Ishikawa (cell line): ENCODE measurements at regions not wholly inside any gene's neighbourhood (a gene's known extent, or its start where the extent isn't known, plus 50 kb on each side); places are given as distances from the start of the nearest gene placed in this dataset.

Experiments used
- CEBPB ChIP-seq: IDR thresholded peaks from 2 replicates; pipeline ENCODE4 v1.6.1; 2012
- CREB1 ChIP-seq: IDR thresholded peaks from 2 replicates; pipeline ENCODE4 v1.6.1; 2012; ENCODE audit warnings: low read depth
- EGR1 ChIP-seq: IDR thresholded peaks from 2 replicates; pipeline ENCODE4 v1.6.1; 2012
- EP300 ChIP-seq: IDR thresholded peaks from 2 replicates; pipeline ENCODE4 v1.6.1; 2012; ENCODE audit warnings: borderline replicate concordance
- FOXM1 ChIP-seq: IDR thresholded peaks from 2 replicates; pipeline ENCODE4 v1.6.1; 2012; ENCODE audit warnings: low read depth, borderline replicate concordance
- NFIC ChIP-seq: IDR thresholded peaks from 2 replicates; pipeline ENCODE4 v1.6.1; 2012
- RAD21 ChIP-seq: IDR thresholded peaks from 2 replicates; pipeline ENCODE4 v1.6.1; 2012; ENCODE audit warnings: low read depth
- TAF1 ChIP-seq: IDR thresholded peaks from 2 replicates; pipeline ENCODE4 v1.6.1; 2012; ENCODE audit warnings: low read depth, mild to moderate bottlenecking
- TCF12 ChIP-seq: IDR thresholded peaks from 2 replicates; pipeline ENCODE4 v1.6.1; 2012; ENCODE audit warnings: low read depth
- TEAD4 ChIP-seq: IDR thresholded peaks from 2 replicates; pipeline ENCODE4 v1.6.1; 2012
- YY1 ChIP-seq: IDR thresholded peaks from 2 replicates; pipeline ENCODE4 v1.6.1; 2012; ENCODE audit warnings: low read depth
- ZBTB7A ChIP-seq: IDR thresholded peaks from 2 replicates; pipeline ENCODE4 v1.6.1; 2012; ENCODE audit warnings: low read depth
- TF ChIP-seq, protein P1 (sequence below): IDR thresholded peaks from 2 replicates; pipeline ENCODE4 v1.6.1; 2012
- TF ChIP-seq, protein P2 (sequence below): IDR thresholded peaks from 2 replicates; pipeline ENCODE4 v1.6.1; 2012; ENCODE audit warnings: low read depth, mild to moderate bottlenecking
- TF ChIP-seq, protein P3 (sequence below): IDR thresholded peaks from 2 replicates; pipeline ENCODE4 v1.6.1; 2012

DNA sequence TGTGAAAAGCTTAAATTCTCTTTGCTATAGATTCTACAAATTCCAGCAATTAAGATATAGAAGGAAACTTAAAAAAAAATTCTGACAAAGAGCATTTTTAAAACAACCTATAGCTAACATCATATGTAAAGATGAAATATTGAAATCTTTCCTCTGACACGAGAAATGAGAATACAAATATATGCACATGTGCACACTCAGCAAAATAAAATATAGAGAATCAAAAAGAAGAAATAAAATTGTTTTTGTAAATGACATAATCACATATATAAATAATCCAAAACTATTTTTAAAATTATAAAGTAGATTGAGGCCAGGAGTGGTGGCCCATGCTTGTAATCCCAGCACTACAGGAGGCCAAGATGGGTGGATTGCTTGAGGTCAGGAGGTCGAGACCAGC is 265.1 kb downstream of the IRX2 start:
- TF ChIP-seq EGR1: no peak
- TF ChIP-seq, protein P1, sequence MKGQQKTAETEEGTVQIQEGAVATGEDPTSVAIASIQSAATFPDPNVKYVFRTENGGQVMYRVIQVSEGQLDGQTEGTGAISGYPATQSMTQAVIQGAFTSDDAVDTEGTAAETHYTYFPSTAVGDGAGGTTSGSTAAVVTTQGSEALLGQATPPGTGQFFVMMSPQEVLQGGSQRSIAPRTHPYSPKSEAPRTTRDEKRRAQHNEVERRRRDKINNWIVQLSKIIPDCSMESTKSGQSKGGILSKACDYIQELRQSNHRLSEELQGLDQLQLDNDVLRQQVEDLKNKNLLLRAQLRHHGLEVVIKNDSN: no peak
- TF ChIP-seq NFIC: no peak
- TF ChIP-seq TCF12: no peak
- TF ChIP-seq, protein P2, sequence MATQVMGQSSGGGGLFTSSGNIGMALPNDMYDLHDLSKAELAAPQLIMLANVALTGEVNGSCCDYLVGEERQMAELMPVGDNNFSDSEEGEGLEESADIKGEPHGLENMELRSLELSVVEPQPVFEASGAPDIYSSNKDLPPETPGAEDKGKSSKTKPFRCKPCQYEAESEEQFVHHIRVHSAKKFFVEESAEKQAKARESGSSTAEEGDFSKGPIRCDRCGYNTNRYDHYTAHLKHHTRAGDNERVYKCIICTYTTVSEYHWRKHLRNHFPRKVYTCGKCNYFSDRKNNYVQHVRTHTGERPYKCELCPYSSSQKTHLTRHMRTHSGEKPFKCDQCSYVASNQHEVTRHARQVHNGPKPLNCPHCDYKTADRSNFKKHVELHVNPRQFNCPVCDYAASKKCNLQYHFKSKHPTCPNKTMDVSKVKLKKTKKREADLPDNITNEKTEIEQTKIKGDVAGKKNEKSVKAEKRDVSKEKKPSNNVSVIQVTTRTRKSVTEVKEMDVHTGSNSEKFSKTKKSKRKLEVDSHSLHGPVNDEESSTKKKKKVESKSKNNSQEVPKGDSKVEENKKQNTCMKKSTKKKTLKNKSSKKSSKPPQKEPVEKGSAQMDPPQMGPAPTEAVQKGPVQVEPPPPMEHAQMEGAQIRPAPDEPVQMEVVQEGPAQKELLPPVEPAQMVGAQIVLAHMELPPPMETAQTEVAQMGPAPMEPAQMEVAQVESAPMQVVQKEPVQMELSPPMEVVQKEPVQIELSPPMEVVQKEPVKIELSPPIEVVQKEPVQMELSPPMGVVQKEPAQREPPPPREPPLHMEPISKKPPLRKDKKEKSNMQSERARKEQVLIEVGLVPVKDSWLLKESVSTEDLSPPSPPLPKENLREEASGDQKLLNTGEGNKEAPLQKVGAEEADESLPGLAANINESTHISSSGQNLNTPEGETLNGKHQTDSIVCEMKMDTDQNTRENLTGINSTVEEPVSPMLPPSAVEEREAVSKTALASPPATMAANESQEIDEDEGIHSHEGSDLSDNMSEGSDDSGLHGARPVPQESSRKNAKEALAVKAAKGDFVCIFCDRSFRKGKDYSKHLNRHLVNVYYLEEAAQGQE: no peak
- no peak for TF ChIP-seq YY1
- TF ChIP-seq TAF1: no peak
- TF ChIP-seq, protein P3, sequence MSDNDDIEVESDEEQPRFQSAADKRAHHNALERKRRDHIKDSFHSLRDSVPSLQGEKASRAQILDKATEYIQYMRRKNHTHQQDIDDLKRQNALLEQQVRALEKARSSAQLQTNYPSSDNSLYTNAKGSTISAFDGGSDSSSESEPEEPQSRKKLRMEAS: no peak
- no peak for TF ChIP-seq FOXM1
- no peak for TF ChIP-seq TEAD4
- TF ChIP-seq ZBTB7A: no peak
- TF ChIP-seq RAD21: no peak
- no peak for TF ChIP-seq CREB1
- no peak for TF ChIP-seq CEBPB
- no peak for TF ChIP-seq EP300

DNA sequence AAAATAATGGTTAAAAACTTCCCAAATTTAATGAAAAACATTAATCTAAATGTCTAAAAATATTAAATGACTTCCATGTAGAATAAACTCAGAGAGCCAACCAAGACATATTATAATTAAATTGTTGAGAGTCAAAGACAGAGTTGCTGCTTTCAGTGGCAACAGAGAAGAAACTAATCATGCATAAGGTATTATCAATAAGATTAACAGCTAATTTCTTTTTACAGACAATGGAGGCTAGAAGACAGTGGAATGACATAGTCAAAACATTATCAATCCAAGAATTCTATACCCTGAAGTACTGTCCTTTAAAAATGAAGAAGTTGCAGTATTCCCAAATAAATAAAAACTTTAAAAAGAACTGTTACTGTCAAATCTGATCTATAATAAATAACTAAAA is 268.7 kb downstream of the IRX2 start:
- TF ChIP-seq NFIC (no peak), CEBPB (no peak), FOXM1 (no peak), YY1 (no peak), ZBTB7A (no peak)
- TF ChIP-seq, protein P3: no peak

DNA sequence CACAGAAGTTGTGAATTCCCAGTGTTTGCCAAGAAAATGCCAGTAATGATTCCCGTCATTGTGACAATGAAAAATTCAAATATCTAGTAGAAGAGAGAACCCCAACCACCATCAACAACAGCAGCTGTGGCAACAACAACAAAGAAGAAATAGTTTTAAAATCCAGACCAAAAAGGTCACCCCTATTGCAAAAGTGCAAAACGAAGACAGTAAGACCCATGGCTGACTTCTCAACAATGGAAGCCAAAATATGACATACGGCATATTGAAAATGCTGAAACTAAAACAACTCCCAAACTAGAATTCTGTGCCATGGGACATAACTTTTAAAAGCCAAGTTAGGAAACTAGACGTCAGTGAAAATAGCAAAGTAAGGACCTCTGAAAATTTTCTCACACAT is 270.6 kb downstream of the IRX2 start:
- TF ChIP-seq FOXM1 (no peak), EP300 (no peak)
- TF ChIP-seq, protein P1: no peak

DNA sequence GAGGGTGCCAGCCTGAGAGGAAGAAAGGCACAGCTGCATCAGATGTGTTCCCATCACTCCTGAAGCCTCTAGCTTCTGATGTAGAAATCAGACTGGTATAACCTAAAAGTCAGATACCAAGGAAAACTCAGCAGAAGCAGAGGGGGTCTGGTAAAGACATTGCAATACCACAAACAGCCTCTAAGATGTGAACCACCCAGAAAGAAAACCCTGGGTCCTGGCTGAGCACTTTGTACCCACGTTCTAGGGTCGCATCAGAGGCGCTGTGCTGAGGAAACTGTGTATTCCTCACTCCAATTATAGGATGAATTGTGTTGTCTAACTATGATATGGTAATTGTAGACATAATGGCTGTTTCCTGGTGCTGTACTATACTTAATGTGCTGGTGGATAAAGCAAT is 275.6 kb downstream of the IRX2 start:
- TF ChIP-seq FOXM1: no peak
- no peak for TF ChIP-seq RAD21
- TF ChIP-seq EGR1: no peak
- TF ChIP-seq TEAD4: no peak
- no peak for TF ChIP-seq ZBTB7A
- TF ChIP-seq CEBPB: no peak
- TF ChIP-seq NFIC: no peak
- no peak for TF ChIP-seq YY1
- TF ChIP-seq, protein P3: no peak
- TF ChIP-seq EP300: no peak
- TF ChIP-seq, protein P1: no peak
- TF ChIP-seq TCF12: no peak
- no peak for TF ChIP-seq CREB1
- no peak for TF ChIP-seq TAF1
- TF ChIP-seq, protein P2: no peak

DNA sequence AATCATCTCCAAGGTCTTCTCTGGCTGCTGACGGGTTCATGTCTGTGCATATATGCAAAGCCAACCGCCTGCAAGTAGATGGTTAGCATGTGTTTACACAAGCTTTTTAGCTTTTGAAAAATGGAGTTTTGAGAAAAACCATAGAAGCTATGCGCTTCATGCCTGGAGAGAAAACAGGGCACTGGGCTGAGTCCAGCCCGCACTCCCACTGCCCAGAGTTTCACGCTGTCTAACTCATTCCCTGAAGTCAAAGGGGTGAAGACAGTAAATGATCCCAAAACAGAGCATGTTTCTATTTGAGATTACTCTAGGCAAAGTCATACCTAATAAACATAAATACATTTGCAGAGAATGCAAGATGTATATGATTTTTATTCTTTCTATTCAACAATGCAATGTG is 278.8 kb downstream of the IRX2 start:
- TF ChIP-seq FOXM1 (no peak), CREB1 (no peak)

DNA sequence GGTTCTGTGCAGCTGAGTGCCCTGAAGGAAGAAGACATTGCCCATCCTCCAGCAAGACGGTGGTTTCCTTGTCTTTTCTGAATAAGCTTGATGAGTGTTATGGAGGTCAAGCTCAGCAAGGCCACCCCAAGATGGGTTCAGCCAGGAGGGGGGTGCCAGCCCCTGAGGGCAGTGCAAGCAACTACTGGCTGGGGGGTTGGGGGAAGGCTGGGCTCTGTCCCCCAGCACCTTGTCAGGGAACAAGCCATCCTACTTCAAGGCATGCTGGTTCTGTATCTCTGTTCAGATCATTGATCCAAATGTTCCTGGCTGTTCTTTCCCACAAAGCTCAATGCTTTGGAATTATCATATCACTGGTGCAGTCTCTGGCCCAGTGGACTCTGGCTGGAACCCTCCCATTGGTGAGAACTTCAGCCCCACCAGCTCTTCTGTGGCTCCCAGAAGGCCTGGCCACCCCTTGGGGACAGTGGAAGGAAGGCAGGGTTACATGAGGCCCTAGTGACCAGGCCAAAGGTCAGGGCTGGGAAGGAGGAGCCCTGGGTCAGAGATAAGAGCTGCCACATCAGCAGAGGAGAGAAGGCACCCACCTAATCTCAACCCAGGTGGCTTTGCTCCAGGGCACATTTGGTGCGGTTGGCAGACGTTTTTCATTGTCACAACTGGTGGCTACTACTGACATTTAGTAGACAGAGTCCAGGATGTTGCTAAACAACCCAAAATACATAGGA is 280.2 kb downstream of the IRX2 start:
- TF ChIP-seq RAD21 (no peak), CEBPB (no peak), FOXM1 (no peak), YY1 (no peak)
